Upper lobe of left lung (tissue), 4 donors: ENCODE measurements at regions not wholly inside any gene's neighbourhood (a gene's known extent, or its start where the extent isn't known, plus 50 kb on each side); places are given as distances from the start of the nearest gene placed in this dataset.

Source experiments
- CTCF ChIP-seq, 6 experiments: fragments of 450-650 bp in 4 of 6; fragments of 200-600 bp in 2 of 6; sonication (generic) in 2 of 6; IDR thresholded peaks; one replicate each; pipeline ENCODE4 v1.5.1; 2016 to 2019; ENCODE audit warnings: antibody characterized with exemption in 6 of 6
- EP300 ChIP-seq, 4 donors: sonication (generic); formaldehyde crosslinking; IDR thresholded peaks; one replicate each; pipeline ENCODE4 v1.5.1; 2017; ENCODE audit warnings: antibody characterized with exemption in 4 of 4, control low read depth in 2 of 4
- POLR2A ChIP-seq, 4 donors: fragments of 450-650 bp; IDR thresholded peaks; one replicate each; pipeline ENCODE4 v1.5.1; 2016 to 2017; ENCODE audit warnings: antibody characterized with exemption in 4 of 4, mild to moderate bottlenecking in 2 of 4
- POLR2AphosphoS5 ChIP-seq, 2 donors: sonication (generic); formaldehyde crosslinking; IDR thresholded peaks; one replicate each; pipeline ENCODE4 v1.5.1; 2017; ENCODE audit warnings: antibody characterized with exemption in 2 of 2

GRCh38 chr2:136407952-136408318 lies 290.0 kb upstream of the CXCR4 start:
- TF ChIP-seq CTCF (IDR thresholded peaks at IDR 0.05): no peak
- TF ChIP-seq POLR2A (IDR thresholded peaks at IDR 0.05): no peak
- no peak for TF ChIP-seq EP300 (IDR thresholded peaks at IDR 0.05)
- no peak for TF ChIP-seq POLR2AphosphoS5 (IDR thresholded peaks at IDR 0.05)
